ENCODE measurements at regions not wholly inside any gene's neighbourhood (a gene's known extent, or its start where the extent isn't known, plus 50 kb on each side); places are given as distances from the start of the nearest gene placed in this dataset.

GRCh38 chr2:177076636-177077179, 135.9 kb upstream of the HNRNPA3 start:
- Histone ChIP-seq H3K4me3 (no peak overlapping the region), H3K27ac (no peak overlapping the region)

- no peak overlapping the region for H3K27ac ChIP-seq
These were observed 134.8 kb upstream of the HNRNPA3 start for GRCh38 chr2:177077778-177078177.

GRCh38 chr2:177078416-177078815, 134.2 kb upstream of the HNRNPA3 start:
- Histone ChIP-seq H3K27ac (no peak overlapping the region), H3K4me3 (no peak overlapping the region)

More at GRCh38 chr2:177077778-177078177, 134.8 kb upstream of the HNRNPA3 start:
- no peak overlapping the region for H3K4me3 ChIP-seq

GRCh38 chr2:177078855-177079254, 133.7 kb upstream of the HNRNPA3 start:
- Histone ChIP-seq H3K4me3 (no peak overlapping the region), H3K27ac (no peak overlapping the region)

- no peak overlapping the region for H3K4me3 ChIP-seq
These were observed 131.8 kb upstream of the HNRNPA3 start for GRCh38 chr2:177080746-177081284.

GRCh38 chr2:177084607-177085006, 128.0 kb upstream of the HNRNPA3 start:
- H3K4me3 ChIP-seq: no peak overlapping the region
- H3K27ac ChIP-seq: no peak overlapping the region

More at GRCh38 chr2:177080746-177081284, 131.8 kb upstream of the HNRNPA3 start:
- H3K27ac ChIP-seq: no peak overlapping the region

GRCh38 chr2:177088529-177088928, 124.1 kb upstream of the HNRNPA3 start:
- Histone ChIP-seq H3K4me3 (no peak overlapping the region), H3K27ac (no peak overlapping the region)

- no peak overlapping the region for H3K4me3 ChIP-seq
These were observed 121.6 kb upstream of the HNRNPA3 start for GRCh38 chr2:177090967-177091366.

GRCh38 chr2:177093371-177093770, 119.2 kb upstream of the HNRNPA3 start:
- no peak overlapping the region for H3K4me3 ChIP-seq
- no peak overlapping the region for H3K27ac ChIP-seq

More at GRCh38 chr2:177090967-177091366, 121.6 kb upstream of the HNRNPA3 start:
- no peak overlapping the region for H3K27ac ChIP-seq

- H3K4me3 ChIP-seq: no peak overlapping the region
- no peak overlapping the region for H3K27ac ChIP-seq
These were observed 114.5 kb upstream of the HNRNPA3 start for GRCh38 chr2:177098001-177098613.

- no peak overlapping the region for H3K4me3 ChIP-seq
These were observed 110.7 kb upstream of the HNRNPA3 start for GRCh38 chr2:177101930-177102329.

GRCh38 chr2:177106212-177106611, 106.4 kb upstream of the HNRNPA3 start:
- no peak overlapping the region for H3K4me3 ChIP-seq
- no peak overlapping the region for H3K27ac ChIP-seq

More at GRCh38 chr2:177101930-177102329, 110.7 kb upstream of the HNRNPA3 start:
- no peak overlapping the region for H3K27ac ChIP-seq

- Histone ChIP-seq H3K27ac (no peak overlapping the region), H3K4me3 (no peak overlapping the region)
These were observed 103.7 kb upstream of the HNRNPA3 start for GRCh38 chr2:177108890-177109289.

GRCh38 chr2:177114712-177115111, 97.9 kb upstream of the HNRNPA3 start:
- no peak overlapping the region for H3K27ac ChIP-seq
- no peak overlapping the region for H3K4me3 ChIP-seq

- Histone ChIP-seq H3K27ac (peak overlapping the region in 3 of 21 experiments; percentile 2 to 38 (median 31)), H3K4me3 (no peak overlapping the region)
These were observed 94.8 kb upstream of the HNRNPA3 start for GRCh38 chr2:177117755-177118154.

- no peak overlapping the region for H3K27ac ChIP-seq
- H3K4me3 ChIP-seq: no peak overlapping the region
These were observed 94.0 kb upstream of the HNRNPA3 start for GRCh38 chr2:177118636-177119035.

- H3K27ac ChIP-seq: no peak overlapping the region
- no peak overlapping the region for H3K4me3 ChIP-seq
These were observed 93.5 kb upstream of the HNRNPA3 start for GRCh38 chr2:177119099-177119498.

GRCh38 chr2:177123048-177123447, 89.5 kb upstream of the HNRNPA3 start:
- H3K4me3 ChIP-seq: no peak overlapping the region
- no peak overlapping the region for H3K27ac ChIP-seq

- Histone ChIP-seq H3K4me3 (no peak overlapping the region), H3K27ac (no peak overlapping the region)
These were observed 88.2 kb upstream of the HNRNPA3 start for GRCh38 chr2:177124371-177124770.

GRCh38 chr2:177127821-177128220, 84.8 kb upstream of the HNRNPA3 start:
- no peak overlapping the region for H3K4me3 ChIP-seq
- no peak overlapping the region for H3K27ac ChIP-seq

GRCh38 chr2:177129610-177130009, 83.0 kb upstream of the HNRNPA3 start:
- Histone ChIP-seq H3K4me3 (no peak overlapping the region), H3K27ac (no peak overlapping the region)
